Superior temporal gyrus (tissue), 1 donor: ENCODE measurements at regions not wholly inside any gene's neighbourhood (a gene's known extent, or its start where the extent isn't known, plus 50 kb on each side); places are given as distances from the start of the nearest gene placed in this dataset.
"Not testable (repeated sequence)": the region's sequence is repeated elsewhere in the genome, so short reads cannot be mapped to it uniquely, and the experiment has no call there.

Experiments
- DNase-seq: peaks from one replicate; pipeline ENCODE4 v3.0.0-alpha.2; 2016; ENCODE audit errors: extremely low spot score

DNA sequence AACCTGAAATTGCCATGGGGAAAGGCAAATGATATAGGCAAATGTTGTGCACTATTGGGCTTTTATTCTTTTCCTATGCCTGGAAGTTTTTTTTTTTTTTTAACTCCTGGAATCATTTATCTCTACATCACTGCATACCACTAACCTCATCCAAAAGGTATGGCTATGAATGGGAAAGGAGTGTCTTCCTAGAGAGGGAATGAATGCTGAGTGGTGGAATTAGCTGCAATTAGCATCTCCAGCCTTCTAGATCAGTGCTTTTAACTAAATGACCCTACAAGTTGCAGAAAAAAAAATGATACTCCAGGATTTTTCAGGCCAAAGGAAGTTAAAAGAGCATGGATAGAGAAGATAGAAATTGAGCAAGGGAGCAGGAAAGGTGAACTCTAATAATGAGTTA, 429.8 kb upstream of the PDZRN3 start:
- no peak for DNase-seq

DNA sequence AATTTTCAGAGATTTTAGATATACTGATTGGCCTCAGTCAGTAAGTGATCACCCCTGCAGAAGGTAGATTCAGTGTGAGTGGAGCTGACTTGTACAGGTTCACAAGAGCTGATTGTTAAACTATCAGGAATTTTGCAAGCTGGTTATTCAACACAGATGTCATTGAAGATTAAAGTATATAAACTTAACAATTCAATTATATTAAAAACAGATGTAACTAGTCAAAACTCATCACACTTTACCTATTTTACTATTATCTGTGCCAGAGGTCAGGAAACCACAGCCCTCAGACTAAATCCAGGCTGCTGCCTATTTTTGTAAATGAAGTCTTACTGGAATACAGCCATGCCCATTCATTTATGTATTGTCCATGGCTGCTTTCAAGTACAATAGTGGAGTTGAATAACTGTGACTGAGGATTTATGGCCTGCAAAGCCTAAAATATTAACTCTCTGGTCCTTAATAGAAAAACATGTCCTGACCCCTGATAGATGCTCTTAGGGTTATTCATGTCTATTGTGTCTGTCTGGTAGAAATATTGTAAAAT, 429.3 kb upstream of the PDZRN3 start:
- DNase-seq, result no peak

DNA sequence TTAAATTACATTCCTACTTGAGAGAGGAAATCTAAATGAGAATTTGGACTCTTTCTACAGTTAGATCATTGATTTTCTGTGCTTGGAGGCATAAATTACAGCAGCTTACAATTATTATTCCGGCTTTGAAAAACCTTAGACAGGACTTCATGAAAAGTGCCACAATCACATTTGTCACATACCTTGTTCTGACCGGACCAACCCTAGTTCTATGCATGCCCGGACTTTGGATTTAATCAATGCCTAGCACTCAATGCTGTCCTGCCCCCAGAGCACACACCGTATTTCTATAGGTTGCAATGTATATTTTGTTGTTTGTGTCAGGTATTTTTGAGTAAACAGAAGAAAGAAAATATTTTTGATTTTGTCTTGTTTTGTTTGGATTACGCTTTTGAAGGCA, 424.7 kb upstream of the PDZRN3 start:
- DNase-seq, result no peak

DNA sequence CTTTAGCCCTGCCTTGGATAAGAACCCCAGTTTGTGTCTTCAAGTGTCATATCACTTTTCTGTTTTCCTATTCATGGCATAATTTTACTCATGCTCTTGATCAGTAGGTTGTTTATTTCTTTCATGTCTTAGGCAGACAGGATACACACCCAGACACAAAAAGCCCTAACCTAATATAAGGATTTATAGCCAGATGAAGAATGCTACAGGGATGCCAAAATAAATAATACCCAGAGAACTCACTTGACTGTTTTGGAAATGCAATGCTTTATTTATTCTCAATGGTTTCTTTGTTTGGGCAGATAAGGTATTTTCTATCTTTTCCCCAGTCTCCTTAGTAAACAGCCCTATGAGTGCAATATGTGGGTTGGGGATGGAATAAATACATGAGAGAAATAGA, 424.0 kb upstream of the PDZRN3 start:
- no peak for DNase-seq

DNA sequence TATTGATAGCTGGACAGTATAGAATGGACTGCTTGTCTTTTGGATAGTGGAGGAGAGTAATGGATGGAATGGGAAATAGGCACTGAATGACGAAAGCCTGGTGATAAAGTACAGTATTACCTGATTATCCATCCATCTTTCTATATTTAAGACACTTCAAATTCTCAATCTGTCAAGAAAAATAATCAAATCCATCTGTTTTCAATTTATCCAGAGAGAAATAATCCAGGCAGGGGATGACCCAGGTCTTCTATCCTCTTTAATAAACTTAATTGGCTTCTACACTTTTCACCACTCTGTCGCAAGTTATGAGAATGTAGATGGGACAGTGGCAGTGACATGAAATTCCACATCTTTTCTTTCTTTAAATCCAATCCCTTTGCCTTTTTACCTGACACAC, 420.3 kb upstream of the PDZRN3 start:
- no peak for DNase-seq

DNA sequence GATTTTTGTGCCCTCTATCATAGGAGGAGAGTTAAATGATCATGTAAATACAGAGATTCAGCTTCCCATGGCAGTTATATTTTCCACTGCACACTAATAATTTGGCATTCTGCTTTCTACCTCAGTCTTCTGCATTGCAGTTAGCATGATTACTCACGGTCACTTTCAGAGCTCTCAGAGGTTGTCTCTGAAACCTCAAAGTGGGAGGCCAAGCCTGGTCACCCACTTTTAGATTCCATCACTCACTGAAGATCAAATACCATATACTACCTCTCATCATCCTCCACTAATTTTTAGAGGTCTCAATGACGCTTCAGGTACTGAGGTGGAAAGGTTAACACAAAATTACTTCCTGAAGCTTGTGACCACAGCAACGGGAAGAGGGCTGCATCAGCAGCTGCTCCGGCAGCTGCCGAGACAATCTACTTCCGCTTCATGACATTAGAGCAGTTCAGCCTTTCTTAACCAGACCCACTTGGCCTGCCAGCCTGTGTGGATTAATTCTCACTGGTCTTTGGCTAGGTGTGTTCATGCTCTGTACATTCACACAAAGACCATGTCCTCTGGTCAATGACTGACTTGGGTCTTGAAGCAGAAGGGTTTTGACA, 416.4 kb upstream of the PDZRN3 start:
- DNase-seq, result no peak

DNA sequence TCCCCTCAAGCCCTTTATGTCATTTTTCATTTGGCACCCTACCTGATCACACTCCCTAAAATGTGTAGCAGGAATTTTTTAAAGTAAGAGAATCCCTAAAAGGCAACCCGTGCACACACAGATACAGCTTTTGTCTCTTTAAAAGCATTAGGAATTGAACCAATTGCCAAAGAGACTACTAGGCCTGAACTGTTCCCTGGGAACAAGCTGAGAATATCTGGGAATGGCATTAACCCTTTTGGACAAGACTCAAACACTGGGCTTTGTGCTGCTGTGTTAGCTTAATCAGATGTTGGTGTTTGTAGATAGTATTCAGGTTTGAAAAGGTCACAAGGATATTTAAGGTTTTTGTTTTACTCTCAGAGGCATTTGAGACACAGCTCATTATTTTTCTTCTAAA, 414.4 kb upstream of the PDZRN3 start:
- DNase-seq, result no peak

DNA sequence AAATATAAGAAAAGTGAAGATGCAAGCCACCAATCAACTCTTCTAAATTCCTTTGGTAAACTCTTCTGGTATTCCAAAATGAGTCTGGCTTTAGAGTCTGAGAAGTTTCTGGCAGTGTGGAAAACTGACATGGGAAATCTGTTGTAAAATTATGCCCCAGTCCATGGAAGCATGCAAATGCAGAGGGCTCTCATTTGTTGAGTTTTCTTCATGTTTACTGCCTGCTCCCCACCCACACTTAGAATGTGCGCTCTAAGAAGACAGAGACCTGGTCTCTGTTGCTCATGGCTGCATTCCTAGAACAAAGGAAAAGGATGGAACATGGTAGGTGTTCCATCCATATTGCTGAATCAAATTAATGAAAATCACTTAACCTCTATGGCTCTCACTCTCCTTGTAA, 411.8 kb upstream of the PDZRN3 start:
- no peak for DNase-seq

DNA sequence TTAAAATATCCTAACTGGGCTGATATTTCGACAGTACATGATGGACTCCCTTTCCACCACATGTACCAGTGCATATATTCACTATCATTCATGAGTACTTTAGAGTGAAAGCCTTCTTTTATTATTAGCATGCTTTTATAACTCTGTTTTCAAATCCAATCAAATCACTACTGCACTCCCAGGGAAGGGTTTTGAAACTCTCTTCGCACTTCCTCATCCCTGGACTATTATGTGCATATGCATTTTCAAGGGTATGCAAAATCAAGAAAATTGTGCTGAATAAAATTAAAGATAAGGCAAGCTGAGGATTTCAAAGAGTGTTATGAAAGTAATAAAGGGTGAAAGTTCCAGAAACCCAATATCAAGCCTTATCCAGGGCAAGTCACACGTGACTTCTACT, 411.4 kb upstream of the PDZRN3 start:
- DNase-seq, result no peak

DNA sequence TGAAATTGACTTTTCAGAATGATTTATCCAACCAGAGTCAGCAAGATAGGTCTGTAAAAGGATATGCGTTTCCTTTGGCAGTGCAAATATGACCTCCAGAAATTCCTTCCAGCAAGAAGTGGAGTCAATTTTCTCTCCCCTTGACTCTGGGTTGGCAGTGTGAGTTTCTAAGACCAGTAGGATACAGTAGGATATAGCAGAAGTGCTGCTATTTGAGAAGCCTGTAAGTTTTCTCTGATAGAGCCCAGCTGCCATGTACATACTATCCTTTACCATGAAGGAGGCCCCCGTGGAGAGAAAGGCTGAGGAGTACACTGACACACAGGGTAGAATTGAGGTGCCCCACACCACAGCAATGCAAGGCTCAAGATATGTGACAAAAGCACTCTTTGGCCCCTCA, 409.1 kb upstream of the PDZRN3 start:
- DNase-seq, result no peak

DNA sequence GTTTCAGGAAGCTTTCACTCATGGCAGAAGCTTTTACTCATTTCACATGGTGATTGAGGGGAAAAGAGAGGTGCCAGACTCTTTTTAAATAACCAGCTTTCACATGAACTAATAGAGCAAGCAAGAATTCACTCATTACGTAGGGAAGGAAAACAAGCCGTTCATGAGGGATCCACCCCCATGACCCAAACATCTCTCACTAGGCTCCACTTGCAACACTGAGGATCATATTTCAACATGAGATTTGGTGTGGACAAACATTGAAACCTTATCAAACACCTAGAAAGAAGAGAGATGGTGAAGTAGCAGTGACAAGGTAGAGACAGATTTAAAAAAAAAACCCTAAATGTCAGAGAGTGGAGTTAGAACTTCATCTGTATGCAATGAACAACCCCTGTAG, 408.6 kb upstream of the PDZRN3 start:
- no peak for DNase-seq

DNA sequence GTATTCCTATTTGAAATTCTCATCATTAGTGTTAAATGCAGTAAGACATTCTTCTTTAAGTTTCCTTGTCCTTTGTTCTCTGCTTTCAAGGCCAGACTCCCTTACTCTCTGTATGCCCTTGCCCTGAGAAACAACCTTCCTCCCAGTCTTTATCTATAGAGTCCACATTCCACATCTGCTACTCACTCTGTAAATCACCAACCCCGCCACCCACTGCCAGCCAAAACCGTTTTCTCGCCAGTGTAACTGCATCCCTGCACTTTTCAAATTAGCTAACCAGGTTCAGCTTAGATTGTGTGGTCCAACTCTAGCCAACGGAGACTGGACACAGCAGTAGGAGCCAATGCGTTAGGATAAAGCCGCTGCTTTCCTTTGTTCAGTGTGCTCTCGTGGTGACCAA, 402.4 kb upstream of the PDZRN3 start:
- no peak for DNase-seq

DNA sequence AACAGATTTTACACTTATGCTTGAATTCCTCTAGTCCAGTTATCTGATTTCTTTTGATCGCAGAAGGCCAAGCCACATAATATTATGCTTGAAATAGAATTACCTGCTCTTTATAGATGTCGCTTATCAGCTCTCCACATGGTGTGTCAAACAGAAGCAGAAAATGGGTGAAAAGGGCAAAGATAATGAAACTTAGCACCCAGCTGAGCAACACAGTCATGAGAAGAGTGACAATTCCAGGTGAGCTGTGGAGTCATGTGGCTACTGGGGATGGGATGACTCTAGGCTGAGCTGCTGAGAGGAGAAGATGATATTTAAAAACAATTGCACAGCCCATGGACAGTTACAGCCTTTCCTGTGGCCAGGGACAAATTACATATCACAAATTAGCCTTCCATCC, 398.7 kb upstream of the PDZRN3 start:
- DNase-seq, result no peak

DNA sequence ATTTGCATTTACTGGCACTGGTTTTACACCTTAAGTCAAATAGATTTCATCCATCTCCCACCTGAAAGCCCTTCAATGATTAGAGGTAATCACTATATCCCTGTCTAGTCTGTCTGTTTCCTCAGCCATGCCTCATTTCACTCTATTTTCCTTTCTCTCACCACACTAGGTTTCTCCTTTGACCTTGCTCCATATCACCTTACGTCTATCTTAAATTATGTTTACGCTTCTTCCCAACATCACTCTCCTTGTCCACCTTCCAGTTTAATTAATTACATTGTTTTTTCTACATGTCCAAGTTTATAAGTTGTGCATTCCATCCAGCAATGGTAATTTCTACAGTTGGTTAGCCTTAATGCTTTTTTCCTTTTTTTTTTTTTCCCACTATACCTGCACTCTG, 396.7 kb upstream of the PDZRN3 start:
- DNase-seq, result no peak

DNA sequence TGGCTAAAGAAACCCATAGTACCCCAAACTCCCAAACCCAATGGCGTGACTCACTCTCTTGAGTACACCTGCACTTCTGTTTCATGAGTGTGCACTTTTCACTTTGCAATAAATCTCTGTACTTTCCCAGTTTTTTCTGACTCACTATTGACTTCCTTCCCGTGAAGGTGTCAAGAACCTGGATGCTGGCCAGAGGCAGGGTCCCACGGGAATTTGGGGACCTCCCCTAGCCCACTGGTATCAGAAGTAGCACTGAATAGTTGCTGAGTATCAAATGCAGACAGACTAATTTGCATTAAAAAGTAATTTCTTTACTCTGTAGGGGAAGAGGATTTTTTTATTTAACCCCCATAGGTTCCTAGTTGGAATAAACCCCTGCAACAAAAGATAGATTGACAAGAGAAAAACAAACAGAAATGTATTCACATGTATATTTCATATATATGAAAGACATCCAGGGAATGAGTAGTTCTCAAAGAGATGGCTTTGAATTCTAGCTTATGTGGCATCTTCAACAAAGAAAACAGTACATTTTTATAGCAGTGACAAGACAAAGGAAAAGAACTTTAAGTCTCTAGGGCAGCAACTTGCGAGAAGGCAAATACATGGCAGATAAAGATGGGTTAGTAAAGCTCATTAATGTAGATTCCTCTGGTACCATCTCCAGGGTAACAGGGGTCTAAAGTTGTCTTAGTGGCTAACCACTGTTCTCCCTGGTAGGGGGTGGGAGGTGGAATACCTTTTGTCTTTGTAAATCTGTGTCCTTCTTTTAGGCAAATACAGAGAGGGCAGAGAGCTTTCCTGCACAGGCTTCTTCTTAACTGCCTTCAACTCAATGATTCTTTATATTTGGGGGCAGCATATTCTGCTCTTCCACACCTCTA, 385.5 kb upstream of the PDZRN3 start:
- no peak for DNase-seq

DNA sequence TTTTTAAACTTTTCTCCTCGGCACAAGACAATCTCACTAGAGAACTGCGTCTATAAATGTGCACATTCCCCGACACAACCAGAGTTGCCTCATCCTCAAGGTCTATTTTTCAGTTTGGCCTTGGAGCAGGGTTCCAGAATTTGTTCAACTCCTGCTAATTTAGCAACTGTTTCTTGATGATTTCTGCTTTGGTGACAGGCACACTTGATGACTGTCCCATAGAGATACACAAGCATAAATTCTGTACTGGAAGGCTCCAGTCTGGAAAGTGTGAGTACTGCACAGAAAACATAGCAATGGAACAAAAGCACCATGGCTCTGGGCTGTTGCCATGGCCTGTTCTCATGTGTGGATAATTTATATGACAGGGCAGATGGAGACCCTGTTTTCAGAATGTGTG, 379.6 kb upstream of the PDZRN3 start:
- DNase-seq, result no peak

DNA sequence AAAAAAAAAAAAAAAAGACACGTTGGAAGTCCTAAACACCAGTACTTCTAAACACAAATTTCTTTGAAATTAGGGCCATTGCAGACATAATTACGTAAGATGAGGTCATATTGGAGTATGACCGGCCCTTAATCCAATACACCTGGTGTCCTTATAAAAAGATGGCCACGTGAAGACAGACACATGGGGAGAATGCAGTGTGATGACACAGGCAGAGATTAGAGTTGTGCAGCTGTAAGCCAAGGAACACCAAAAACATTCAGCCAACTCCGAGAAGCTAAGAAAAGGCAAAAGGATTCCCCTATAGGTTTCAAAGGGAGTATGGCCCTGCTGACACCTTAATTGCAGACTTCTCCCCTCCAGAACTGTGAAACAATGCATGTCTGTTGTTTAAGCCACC, 379.0 kb upstream of the PDZRN3 start:
- no peak for DNase-seq

DNA sequence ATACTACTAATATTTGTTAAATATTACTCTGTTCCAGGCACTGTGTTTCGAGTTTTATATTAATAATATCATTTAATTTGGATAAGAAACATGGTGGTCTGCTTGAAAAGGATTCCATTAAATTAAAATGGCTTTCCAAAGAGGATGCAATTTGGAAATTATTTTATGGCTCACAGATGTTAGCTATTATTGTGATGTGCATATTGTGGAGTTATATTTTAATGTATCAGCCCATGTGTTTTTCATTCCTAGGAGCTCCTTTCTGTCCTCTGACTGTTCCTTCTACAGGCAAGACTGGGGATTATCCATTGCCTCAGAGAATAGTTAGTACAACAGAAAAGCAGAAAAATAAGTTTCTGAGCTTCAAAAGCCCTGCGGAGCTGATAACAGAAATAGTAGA, 376.7 kb upstream of the PDZRN3 start:
- no peak for DNase-seq

DNA sequence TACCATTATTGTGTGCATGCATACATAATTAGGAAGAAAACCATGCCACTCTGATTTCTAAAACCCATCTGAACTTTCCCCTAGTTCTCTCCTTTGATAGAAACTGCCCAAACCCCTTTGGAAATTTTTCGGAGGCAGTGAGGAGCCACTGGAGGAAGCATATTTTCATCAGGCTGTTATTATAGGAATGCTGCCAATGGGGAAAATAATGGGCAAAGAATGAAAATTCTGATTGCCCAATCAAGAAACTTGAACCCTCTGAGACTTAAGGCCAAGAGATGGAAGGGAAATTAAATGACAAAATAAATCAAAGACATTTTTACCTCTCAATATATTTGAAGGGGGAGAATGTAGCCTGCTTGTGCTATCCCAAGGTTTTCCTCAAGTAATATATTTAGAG, 376.0 kb upstream of the PDZRN3 start:
- DNase-seq, result no peak

DNA sequence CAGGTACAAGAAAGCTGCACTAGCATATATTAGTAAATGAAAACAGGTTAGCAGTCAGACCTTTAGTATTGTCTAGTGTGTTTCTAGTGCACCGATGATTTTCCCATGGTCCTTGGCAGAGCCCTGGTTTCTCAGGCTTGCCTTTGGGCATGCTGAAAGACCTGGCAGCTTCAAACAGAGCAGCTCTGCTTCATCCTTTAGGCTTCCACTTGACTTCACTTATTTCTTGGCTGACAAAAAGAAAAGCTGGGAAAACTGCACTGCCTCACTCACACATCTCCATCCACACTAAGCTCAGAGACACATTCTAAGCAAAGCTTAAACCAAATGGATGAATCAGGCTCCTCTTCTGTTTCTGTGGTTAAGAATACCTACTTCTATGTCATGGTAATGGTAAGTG, 374.8 kb upstream of the PDZRN3 start:
- DNase-seq, result no peak

DNA sequence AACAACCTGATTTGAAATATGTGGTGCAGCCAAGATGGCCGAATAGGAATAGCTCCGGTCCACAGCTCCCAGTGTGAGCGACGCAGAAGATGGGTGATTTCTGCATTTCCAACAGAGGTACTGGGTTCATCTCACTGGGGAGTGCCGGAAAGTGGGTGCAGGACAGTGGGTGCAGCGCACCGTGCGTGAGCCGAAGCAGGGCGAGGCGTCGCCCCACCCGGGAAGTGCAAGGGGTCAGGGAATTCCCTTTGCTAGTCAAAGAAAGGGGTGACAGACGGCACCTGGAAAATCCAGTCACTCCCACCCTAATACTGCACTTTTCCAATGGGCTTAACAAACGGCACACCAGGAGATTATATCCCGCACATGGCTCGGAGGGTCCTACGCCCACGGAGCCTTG, 365.9 kb upstream of the PDZRN3 start:
- not testable (repeated sequence) for DNase-seq

DNA sequence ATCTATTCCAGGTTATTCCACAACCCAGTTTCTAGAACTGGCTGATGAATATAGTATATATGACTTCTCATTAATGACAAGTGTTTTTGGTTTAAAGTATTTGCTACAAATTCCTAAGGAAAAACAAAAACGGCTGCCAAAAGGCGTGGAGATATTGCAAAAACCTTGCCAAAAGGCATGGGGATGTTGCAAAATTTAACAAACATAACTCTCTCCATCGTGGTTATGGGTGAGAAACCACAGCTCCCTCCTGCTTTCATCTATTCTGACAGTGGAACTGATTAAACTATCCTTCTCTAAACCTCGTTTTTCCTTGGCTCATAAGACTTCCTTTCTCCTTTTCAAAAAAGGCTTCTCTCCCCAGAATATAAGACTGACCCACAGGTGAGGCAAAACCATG, 342.0 kb upstream of the PDZRN3 start:
- no peak for DNase-seq

DNA sequence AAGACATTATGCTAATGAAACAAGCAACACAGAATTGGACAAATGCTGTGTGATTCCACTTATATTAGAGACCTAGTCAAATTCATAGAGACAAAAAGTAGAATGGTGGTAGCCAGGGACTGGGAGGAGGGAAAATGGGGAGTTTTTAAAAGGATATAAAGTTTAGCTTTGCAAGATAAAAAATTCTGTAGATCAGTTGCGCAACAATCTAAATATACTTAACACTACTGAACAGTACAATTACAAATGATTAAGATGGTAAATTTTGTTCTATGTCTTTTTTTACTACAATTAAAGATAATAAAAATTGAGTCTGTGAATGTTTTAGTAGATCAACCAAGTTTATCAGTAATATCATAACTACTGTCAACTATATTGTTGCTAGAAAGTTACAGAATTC, 340.1 kb upstream of the PDZRN3 start:
- no peak for DNase-seq
